Lower leg skin (tissue), 4 donors: ENCODE measurements at regions not wholly inside any gene's neighbourhood (a gene's known extent, or its start where the extent isn't known, plus 50 kb on each side); places are given as distances from the start of the nearest gene placed in this dataset.

Experiments used
- DNase-seq, 2 donors: peaks; one replicate each; pipeline ENCODE4 v3.0.0-alpha.2; 2019; ENCODE audit warnings: low spot score in 2 of 2
- H3K4me3 ChIP-seq: fragments of 200-600 bp; sonication (generic); 2 replicates; pipeline ENCODE4 v1.5.1; 2017; ENCODE audit warnings: mild to moderate bottlenecking, low read depth; ENCODE audit not compliant: poor library complexity, severe bottlenecking
- POLR2A ChIP-seq, 2 donors: fragments of 450-650 bp; IDR thresholded peaks; one replicate each; pipeline ENCODE4 v1.6.1; 2016 to 2017; ENCODE audit warnings: antibody characterized with exemption in 2 of 2, mild to moderate bottlenecking in 1 of 2, moderate library complexity in 1 of 2
- WGBS, 2 donors: methylation state at CpG; one replicate each; pipeline ENCODE4 v1.1.5; 2018; 5-methylcytosine and 5-hydroxymethylcytosine counted together
- intact Hi-C: fragments of 100-400 bp; cut with DNase I; formaldehyde crosslinking; loops from one replicate; pipeline ENCODE4 v1.15.0; 2023; ENCODE audit warnings: low total_unique reads
- TF ChIP-seq, protein P1 (sequence below), 3 donors: fragments of 450-650 bp; IDR thresholded peaks; one replicate each; pipeline ENCODE4 v1.5.1; 2016; ENCODE audit warnings: antibody characterized with exemption in 3 of 3, mild to moderate bottlenecking in 3 of 3, moderate library complexity in 2 of 3

DNA sequence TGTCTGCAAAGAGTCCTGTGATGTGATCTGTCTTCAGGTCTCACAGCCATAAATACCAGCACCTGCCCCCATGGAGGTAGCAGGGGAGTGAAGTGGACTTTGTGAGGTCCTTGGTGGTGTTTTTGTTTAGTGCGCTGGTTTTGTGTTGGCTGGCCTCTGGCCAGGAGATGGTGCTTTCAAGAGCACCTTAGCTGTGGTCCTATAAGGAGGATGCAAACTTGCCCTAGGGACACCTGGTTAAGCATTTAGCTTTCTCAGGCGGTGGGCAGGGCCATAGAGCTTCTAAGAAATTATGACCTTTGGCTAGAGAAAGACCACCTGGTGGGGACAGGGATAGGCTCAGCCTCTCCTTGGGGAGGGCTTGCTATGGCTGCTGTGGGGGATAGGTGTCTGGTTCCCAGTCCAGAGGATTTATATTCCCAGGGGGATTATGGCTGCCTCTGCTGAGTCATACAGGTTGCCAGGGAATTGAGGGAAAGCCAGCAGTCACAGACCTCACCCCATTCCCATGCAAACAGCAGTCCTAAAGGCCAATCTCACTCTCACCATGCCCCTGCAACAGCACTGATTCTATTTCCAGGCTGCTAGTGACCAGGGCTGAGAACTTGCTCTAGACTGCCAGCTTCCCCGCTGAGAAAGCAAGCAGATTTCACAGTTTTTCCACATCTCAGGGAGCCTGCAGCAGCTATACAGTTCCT lies 259.3 kb downstream of the TFAP2B start:
- whole genome bisulfite sequencing, 2 donors: 82 to 92% methylated on average over 3 of the region's 3 CpGs
- no peak for TF ChIP-seq POLR2A (IDR thresholded peaks at IDR 0.05)
- TF ChIP-seq, protein P1, sequence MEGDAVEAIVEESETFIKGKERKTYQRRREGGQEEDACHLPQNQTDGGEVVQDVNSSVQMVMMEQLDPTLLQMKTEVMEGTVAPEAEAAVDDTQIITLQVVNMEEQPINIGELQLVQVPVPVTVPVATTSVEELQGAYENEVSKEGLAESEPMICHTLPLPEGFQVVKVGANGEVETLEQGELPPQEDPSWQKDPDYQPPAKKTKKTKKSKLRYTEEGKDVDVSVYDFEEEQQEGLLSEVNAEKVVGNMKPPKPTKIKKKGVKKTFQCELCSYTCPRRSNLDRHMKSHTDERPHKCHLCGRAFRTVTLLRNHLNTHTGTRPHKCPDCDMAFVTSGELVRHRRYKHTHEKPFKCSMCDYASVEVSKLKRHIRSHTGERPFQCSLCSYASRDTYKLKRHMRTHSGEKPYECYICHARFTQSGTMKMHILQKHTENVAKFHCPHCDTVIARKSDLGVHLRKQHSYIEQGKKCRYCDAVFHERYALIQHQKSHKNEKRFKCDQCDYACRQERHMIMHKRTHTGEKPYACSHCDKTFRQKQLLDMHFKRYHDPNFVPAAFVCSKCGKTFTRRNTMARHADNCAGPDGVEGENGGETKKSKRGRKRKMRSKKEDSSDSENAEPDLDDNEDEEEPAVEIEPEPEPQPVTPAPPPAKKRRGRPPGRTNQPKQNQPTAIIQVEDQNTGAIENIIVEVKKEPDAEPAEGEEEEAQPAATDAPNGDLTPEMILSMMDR (IDR thresholded peaks at IDR 0.05): no peak
- H3K4me3 ChIP-seq: no peak overlapping the region
- intact Hi-C loops: no loop called here
- DNase-seq: no peak

DNA sequence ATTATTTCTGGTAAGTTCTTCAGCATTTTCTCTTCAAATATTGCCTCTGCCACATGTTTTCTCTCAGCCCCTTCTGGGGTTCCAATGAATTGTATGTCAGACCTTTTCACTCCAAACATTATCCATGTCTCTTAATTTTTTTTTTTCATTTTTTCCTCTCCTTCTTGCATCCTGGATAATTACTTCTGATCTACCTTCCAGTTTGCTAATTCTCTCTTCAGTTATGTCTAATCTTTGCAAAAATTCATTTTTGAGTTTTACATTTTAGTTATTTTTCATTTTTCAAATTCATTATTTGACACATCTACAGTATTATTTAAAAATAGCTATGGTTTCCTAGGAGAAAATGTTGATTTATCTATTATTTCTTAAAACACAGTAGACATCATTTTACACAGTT lies 271.7 kb downstream of the TFAP2B start:
- intact Hi-C loops: no loop called here
- TF ChIP-seq POLR2A (IDR thresholded peaks at IDR 0.05): no peak
- TF ChIP-seq, protein P1 (IDR thresholded peaks at IDR 0.05): no peak
- no peak overlapping the region for H3K4me3 ChIP-seq
- no peak for DNase-seq

DNA sequence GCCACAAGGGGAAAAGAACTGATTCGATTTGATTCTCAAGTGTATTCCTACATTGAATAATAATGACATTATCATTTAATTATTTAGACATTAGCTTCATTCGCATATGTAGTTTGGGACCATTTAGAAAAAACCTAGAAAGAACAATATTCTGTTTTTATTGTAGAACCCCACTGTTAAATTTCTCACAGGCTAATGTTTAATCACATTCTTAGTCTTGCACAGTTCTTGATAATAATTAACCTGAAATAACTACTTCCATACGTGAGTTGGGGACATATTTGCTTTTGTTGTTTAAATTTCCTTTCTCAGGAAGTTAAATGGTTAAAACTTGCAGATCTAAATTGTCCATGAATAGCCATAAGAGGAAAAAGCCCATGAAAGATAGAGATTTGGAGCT lies 275.2 kb downstream of the TFAP2B start:
- no peak overlapping the region for H3K4me3 ChIP-seq
- 74 to 80% methylated on average over 3 of the region's 3 CpGs for WGBS, 2 donors
- intact Hi-C loops: no loop called here
- no peak for TF ChIP-seq POLR2A (IDR thresholded peaks at IDR 0.05)
- TF ChIP-seq, protein P1 (IDR thresholded peaks at IDR 0.05): no peak
- DNase-seq: no peak

DNA sequence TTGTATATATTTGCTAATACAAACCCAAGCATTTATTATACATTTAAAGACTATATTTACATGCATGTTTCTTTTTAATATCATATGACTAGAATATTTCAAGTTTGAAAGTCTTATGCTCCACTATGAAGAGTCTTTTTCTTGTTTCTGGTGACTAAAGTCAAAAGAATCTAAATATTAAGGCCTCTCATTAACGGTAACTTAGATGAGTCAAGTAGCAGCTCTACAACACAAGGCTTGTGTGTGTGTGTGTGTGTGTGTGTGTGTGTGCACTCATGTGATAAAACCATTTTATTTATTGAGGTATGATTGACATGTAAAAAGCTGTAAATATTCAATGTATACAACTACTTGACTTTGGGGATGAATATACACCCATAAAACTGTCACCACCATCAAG lies 275.6 kb downstream of the TFAP2B start:
- 58 to 70% methylated on average over 1 of the region's 1 CpG for WGBS, 2 donors
- DNase-seq: no peak
- intact Hi-C loops: no loop called here
- TF ChIP-seq, protein P1 (IDR thresholded peaks at IDR 0.05): no peak
- TF ChIP-seq POLR2A (IDR thresholded peaks at IDR 0.05): no peak
- H3K4me3 ChIP-seq: no peak overlapping the region

DNA sequence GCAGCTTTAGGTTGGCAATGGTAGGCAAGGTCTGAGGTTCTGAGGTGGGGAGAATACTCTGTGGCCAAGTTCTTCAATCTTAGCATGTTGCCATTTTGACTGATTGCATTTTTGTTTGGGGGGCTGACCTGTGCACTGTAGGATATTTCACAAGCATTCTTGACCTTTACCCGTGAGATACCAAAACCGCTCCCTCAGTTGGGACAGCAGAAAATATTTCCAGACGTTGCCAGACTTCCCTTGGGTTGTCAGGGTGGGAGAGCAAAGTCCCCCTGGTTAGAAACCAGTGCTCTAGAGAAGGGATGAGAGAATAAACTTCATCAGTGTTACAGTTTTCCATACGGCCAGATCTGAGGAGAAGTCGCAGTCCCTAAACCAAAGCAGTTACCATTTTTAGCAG lies 279.6 kb downstream of the TFAP2B start:
- no peak for TF ChIP-seq POLR2A (IDR thresholded peaks at IDR 0.05)
- TF ChIP-seq, protein P1 (IDR thresholded peaks at IDR 0.05): no peak
- intact Hi-C loops: no loop called here
- DNase-seq: no peak
- no peak overlapping the region for H3K4me3 ChIP-seq
- WGBS, 2 donors: 73 to 74% methylated on average over 5 of the region's 5 CpGs

DNA sequence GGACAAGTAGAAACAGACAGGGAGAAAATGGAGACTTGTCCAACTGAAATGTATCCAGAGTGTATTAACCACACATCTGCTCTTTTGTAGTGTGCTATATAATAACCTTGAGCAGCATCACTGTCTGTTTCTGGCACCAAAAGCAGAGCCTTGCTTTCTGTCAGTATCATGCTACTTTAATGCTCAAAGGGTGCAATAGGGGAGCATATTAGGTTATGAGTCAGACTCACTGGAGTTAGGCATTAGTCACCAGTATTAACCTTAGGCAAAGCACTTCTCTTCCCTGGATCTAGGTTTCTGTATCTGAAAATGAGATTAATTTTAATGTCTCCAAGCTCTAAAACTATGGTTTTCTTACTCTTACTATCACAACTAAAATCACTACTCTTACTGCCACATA lies 280.1 kb downstream of the TFAP2B start:
- no peak overlapping the region for H3K4me3 ChIP-seq
- intact Hi-C loops: no loop called here
- no peak for TF ChIP-seq POLR2A (IDR thresholded peaks at IDR 0.05)
- TF ChIP-seq, protein P1 (IDR thresholded peaks at IDR 0.05): no peak
- no peak for DNase-seq
